GM12892 (cell line): ENCODE measurements at regions not wholly inside any gene's neighbourhood (a gene's known extent, or its start where the extent isn't known, plus 50 kb on each side); places are given as distances from the start of the nearest gene placed in this dataset.

Source experiments
- POLR2AphosphoS5 ChIP-seq: IDR thresholded peaks from 2 replicates; pipeline ENCODE4 v1.6.1; 2011; ENCODE audit warnings: low read depth, low read length, control low read depth
- TAF1 ChIP-seq: IDR thresholded peaks from 2 replicates; pipeline ENCODE4 v1.6.1; 2011; ENCODE audit warnings: low read depth, mild to moderate bottlenecking, control low read depth, low read length, borderline replicate concordance

DNA sequence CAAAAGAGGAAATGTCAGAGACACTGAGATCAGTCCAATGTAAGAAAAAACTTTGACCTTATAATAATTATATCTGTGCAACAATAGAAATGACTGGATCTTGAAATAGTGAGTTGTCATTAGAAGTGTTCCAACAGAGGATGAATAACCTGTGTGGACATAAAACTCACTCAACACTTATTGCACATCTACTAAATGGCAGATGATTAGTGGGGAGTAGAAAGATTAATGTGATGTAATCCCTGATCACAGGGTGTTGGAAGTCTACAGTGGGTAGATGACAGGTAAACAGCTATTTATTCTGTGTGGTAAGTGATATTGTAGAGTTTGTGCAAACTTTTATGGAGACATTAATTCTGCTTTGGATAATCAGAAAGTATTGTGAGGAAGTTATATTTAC is 177.3 kb upstream of the HMHB1 start:
- TF ChIP-seq POLR2AphosphoS5 (no peak), TAF1 (no peak)
